ENCODE measurements at regions not wholly inside any gene's neighbourhood (a gene's known extent, or its start where the extent isn't known, plus 50 kb on each side); places are given as distances from the start of the nearest gene placed in this dataset.

DNA sequence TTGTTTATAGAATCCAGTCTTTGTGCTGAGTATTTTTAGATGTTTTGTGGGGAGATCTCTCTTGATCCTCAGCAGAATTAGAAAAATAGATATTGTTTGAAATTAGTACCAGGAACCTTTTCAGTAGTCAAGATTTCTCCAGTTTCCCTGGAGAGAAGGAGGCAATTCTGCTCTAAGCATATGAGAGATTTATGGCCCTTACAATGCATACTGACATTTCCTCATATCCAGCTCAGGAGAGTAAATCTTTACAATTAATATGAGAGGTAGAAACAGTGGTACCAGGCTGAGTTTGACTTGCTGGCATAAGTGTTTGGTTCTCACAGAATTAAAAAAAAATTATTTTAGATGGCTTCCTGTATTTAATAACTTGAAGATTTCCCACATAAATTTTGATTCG is 239.1 kb upstream of the SGO1 start:
- Histone ChIP-seq H2AFZ (ENCODE audit: low read length) (no peak overlapping the region), H3K9ac (ENCODE audit: low read depth, low read length, poor library complexity, severe bottlenecking) (no peak overlapping the region), H3K4me2 (ENCODE audit: low read depth, low read length, poor library complexity, severe bottlenecking) (no peak overlapping the region), H3K9me2 (replicated peaks; ENCODE audit: low read depth, low read length) (no peaks in the 10 kb centered on the region), H3K4me1 (ENCODE audit: insufficient read depth, low read length, poor library complexity, severe bottlenecking) (no peaks in the 10 kb centered on the region), H3F3A (ENCODE audit: low read depth) (no peaks in the 10 kb centered on the region), H3K27me3 (ENCODE audit: insufficient read depth, low read length, poor library complexity, severe bottlenecking) (no peaks in the 10 kb centered on the region), H3K79me2 (ENCODE audit: insufficient read depth, low read length) (no peaks in the 10 kb centered on the region), H3K4me3 (ENCODE audit: low read length, poor library complexity, severe bottlenecking) (no peak overlapping the region), H3K9me3 (ENCODE audit: insufficient read depth, low read depth, low read length) (no peaks in the 10 kb centered on the region), H4K20me1 (ENCODE audit: insufficient read depth, low read length, poor library complexity, severe bottlenecking) (no peaks in the 10 kb centered on the region), H3K36me3 (ENCODE audit: insufficient read depth, low read length) (no peaks in the 10 kb centered on the region)
- TF ChIP-seq EZH2phosphoT487 (IDR thresholded peaks at IDR 0.05; ENCODE audit: borderline replicate concordance) (no peak), CTCF (conservative IDR thresholded peaks at IDR 0.05; ENCODE audit: low read length) (no peak)

GRCh38 chr3:20424086-20424485 is 238.1 kb upstream of the SGO1 start:
- Histone ChIP-seq H3K4me1 (ENCODE audit: insufficient read depth, low read length, poor library complexity, severe bottlenecking) (no peaks in the 10 kb centered on the region), H3K79me2 (ENCODE audit: insufficient read depth, low read length) (no peaks in the 10 kb centered on the region), H3K9me2 (replicated peaks; ENCODE audit: low read depth, low read length) (no peaks in the 10 kb centered on the region), H3K4me3 (ENCODE audit: low read length, poor library complexity, severe bottlenecking) (no peak overlapping the region), H3K9me3 (ENCODE audit: insufficient read depth, low read depth, low read length) (no peaks in the 10 kb centered on the region), H3K4me2 (ENCODE audit: low read depth, low read length, poor library complexity, severe bottlenecking) (no peak overlapping the region), H2AFZ (ENCODE audit: low read length) (no peak overlapping the region), H4K20me1 (ENCODE audit: insufficient read depth, low read length, poor library complexity, severe bottlenecking) (no peaks in the 10 kb centered on the region), H3K27me3 (ENCODE audit: insufficient read depth, low read length, poor library complexity, severe bottlenecking) (no peaks in the 10 kb centered on the region), H3K9ac (ENCODE audit: low read depth, low read length, poor library complexity, severe bottlenecking) (no peak overlapping the region), H3F3A (ENCODE audit: low read depth) (no peaks in the 10 kb centered on the region), H3K36me3 (ENCODE audit: insufficient read depth, low read length) (no peaks in the 10 kb centered on the region)
- TF ChIP-seq EZH2phosphoT487 (IDR thresholded peaks at IDR 0.05; ENCODE audit: borderline replicate concordance) = no peak
- no peak for TF ChIP-seq CTCF (conservative IDR thresholded peaks at IDR 0.05; ENCODE audit: low read length)

GRCh38 chr3:20422391-20422790 is 236.4 kb upstream of the SGO1 start:
- no peaks in the 10 kb centered on the region for H3K79me2 ChIP-seq (ENCODE audit: insufficient read depth, low read length)
- H3K4me3 ChIP-seq (ENCODE audit: low read length, poor library complexity, severe bottlenecking) = no peak overlapping the region
- H3K9ac ChIP-seq (ENCODE audit: low read depth, low read length, poor library complexity, severe bottlenecking) = no peak overlapping the region
- no peak overlapping the region for H3K4me2 ChIP-seq (ENCODE audit: low read depth, low read length, poor library complexity, severe bottlenecking)
- no peaks in the 10 kb centered on the region for H3F3A ChIP-seq (ENCODE audit: low read depth)
- no peaks in the 10 kb centered on the region for H3K4me1 ChIP-seq (ENCODE audit: insufficient read depth, low read length, poor library complexity, severe bottlenecking)
- H3K9me2 ChIP-seq (replicated peaks; ENCODE audit: low read depth, low read length) = no peaks in the 10 kb centered on the region
- H3K36me3 ChIP-seq (ENCODE audit: insufficient read depth, low read length) = no peaks in the 10 kb centered on the region
- no peak overlapping the region for H2AFZ ChIP-seq (ENCODE audit: low read length)
- no peaks in the 10 kb centered on the region for H3K27me3 ChIP-seq (ENCODE audit: insufficient read depth, low read length, poor library complexity, severe bottlenecking)
- H4K20me1 ChIP-seq (ENCODE audit: insufficient read depth, low read length, poor library complexity, severe bottlenecking) = no peaks in the 10 kb centered on the region
- no peaks in the 10 kb centered on the region for H3K9me3 ChIP-seq (ENCODE audit: insufficient read depth, low read depth, low read length)
- TF ChIP-seq CTCF (conservative IDR thresholded peaks at IDR 0.05; ENCODE audit: low read length) (no peak), EZH2phosphoT487 (IDR thresholded peaks at IDR 0.05; ENCODE audit: borderline replicate concordance) (no peak)

All from Loucy (cell line).